ENCODE measurements at regions not wholly inside any gene's neighbourhood (a gene's known extent, or its start where the extent isn't known, plus 50 kb on each side); places are given as distances from the start of the nearest gene placed in this dataset.

DNA sequence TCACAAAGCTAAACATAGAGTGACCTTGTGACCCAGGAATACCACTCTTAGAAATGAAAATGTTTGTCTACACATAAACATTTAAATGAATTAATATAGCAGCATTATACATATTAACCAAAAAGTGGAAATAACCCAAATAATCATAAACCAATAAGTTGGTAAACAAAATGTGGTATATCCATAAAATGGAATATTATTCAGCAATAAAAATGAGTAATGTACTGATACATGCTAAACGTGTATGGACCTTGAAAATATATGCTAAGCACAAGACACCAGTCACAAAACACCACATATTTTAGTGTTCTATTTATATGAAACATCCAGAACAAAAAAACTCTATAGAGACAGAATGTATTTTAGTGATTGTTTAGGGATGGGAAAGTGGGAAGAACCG, 68.9 kb upstream of the FUT9 start:
- TF ChIP-seq, protein P1, sequence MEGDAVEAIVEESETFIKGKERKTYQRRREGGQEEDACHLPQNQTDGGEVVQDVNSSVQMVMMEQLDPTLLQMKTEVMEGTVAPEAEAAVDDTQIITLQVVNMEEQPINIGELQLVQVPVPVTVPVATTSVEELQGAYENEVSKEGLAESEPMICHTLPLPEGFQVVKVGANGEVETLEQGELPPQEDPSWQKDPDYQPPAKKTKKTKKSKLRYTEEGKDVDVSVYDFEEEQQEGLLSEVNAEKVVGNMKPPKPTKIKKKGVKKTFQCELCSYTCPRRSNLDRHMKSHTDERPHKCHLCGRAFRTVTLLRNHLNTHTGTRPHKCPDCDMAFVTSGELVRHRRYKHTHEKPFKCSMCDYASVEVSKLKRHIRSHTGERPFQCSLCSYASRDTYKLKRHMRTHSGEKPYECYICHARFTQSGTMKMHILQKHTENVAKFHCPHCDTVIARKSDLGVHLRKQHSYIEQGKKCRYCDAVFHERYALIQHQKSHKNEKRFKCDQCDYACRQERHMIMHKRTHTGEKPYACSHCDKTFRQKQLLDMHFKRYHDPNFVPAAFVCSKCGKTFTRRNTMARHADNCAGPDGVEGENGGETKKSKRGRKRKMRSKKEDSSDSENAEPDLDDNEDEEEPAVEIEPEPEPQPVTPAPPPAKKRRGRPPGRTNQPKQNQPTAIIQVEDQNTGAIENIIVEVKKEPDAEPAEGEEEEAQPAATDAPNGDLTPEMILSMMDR (conservative IDR thresholded peaks at IDR 0.05; ENCODE audit: low read depth, low read length) = no peak
- DNase-seq (ENCODE audit: low read depth) = no peak
- no peak overlapping the region for H3K4me3 ChIP-seq (ENCODE audit: low read length)

DNA sequence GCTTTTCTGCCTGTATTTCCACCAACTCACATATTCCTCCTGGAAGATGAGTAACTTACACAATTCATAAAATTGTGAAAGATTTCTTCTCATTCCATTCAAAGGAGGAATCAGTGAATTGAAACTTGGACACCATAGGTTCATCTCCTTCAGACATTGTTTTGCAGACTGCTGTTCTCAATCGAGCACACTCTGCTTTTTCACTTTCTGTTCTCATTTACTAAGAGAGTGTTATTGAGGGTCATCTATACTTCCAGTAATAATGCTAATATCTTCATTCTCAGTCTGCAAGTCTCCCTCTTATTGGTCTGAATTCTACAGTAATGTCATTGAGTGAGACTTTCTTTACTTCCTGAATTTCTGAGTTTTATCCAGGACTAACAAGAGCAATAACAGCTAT, 67.5 kb upstream of the FUT9 start:
- DNase-seq (ENCODE audit: low read depth) = no peak
- TF ChIP-seq, protein P1 (conservative IDR thresholded peaks at IDR 0.05; ENCODE audit: low read depth, low read length) = no peak
- no peak overlapping the region for H3K4me3 ChIP-seq (ENCODE audit: low read length)

DNA sequence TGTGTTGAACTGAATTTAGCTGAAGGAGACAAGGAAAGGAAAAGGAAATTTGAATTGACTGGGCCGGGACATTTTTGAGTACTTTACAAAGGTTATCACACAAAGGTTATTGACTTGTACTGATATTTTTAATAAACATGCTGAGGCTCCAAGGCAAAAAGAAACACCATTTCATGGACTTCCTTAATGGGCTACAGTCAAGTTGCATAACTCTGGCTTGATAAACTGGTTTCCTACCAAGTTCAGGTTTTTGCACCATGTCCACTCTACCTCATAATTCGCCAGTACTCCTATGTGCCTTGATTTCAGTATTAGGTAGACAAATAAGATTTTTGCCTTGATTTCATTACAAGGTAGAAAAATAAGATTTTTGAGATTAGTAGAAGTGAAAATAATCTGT, 65.8 kb upstream of the FUT9 start:
- H3K4me3 ChIP-seq (ENCODE audit: low read length) = no peak overlapping the region
- TF ChIP-seq, protein P1 (conservative IDR thresholded peaks at IDR 0.05; ENCODE audit: low read depth, low read length) = no peak
- no peak for DNase-seq (ENCODE audit: low read depth)

DNA sequence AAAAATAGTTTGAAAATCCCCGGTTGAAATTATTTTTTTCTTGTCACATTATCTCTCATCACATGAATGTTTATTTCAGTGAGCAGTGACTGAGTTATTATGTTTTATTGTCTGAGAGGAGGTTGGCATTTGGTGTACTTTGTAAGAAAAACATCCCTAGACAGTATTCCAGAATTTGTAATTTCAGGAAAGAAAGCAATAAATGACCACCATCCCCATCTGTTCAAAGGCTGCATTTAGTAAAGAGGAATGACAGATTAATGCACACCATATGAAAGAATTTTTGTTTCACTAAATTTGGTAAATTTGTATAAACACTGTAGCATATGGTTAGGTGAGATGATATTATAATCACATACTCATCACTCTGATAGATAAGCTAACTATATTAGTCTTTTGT, 57.1 kb upstream of the FUT9 start:
- no peak for DNase-seq (ENCODE audit: low read depth)
- TF ChIP-seq, protein P1 (conservative IDR thresholded peaks at IDR 0.05; ENCODE audit: low read depth, low read length) = no peak
- H3K4me3 ChIP-seq (ENCODE audit: low read length) = no peak overlapping the region

DNA sequence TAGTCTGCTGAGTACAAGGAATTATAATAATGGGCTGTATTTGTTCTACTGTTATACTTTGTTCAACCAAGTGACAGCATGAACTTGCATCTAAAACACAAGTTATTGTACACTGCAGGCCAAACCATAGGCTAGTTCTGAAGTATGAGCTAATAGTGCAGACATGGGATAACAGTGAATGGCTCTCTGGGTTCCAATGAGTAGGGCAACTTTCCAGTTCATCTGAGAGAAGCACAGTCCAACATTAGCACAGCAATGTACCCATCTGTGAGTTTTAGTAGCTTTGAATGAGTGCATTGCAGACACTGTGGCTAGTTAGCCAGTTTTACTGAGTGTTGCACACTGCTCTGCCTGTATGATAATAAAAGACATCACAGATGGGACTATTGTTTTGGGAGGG, 56.5 kb upstream of the FUT9 start:
- TF ChIP-seq, protein P1 (conservative IDR thresholded peaks at IDR 0.05; ENCODE audit: low read depth, low read length) = no peak
- DNase-seq (ENCODE audit: low read depth) = no peak
- no peak overlapping the region for H3K4me3 ChIP-seq (ENCODE audit: low read length)
